Progenitor cell of endocrine pancreas (in vitro differentiated cells): ENCODE measurements at regions not wholly inside any gene's neighbourhood (a gene's known extent, or its start where the extent isn't known, plus 50 kb on each side); places are given as distances from the start of the nearest gene placed in this dataset.

Source experiments
- DNase-seq: peaks from one replicate; pipeline ENCODE4 v3.0.0; 2021; ENCODE audit warnings: low spot score; ENCODE audit not compliant: unreplicated experiment
- H3K27ac Mint-ChIP-seq: 2 replicates; pipeline ENCODE4 v1.8.0; 2021; ENCODE audit warnings: mild to moderate bottlenecking, moderate library complexity, mixed read lengths
- H3K27me3 Mint-ChIP-seq: 2 replicates; pipeline ENCODE4 v1.8.0; 2021; ENCODE audit warnings: mixed read lengths
- H3K36me3 Mint-ChIP-seq: 2 replicates; pipeline ENCODE4 v1.8.0; 2022; ENCODE audit warnings: mixed read lengths; ENCODE audit not compliant: insufficient read depth
- H3K4me1 Mint-ChIP-seq: 2 replicates; pipeline ENCODE4 v1.8.0; 2021; ENCODE audit warnings: low read depth, mixed read lengths
- H3K4me3 Mint-ChIP-seq: 2 replicates; pipeline ENCODE4 v1.8.0; 2021; ENCODE audit warnings: low read depth, mild to moderate bottlenecking, moderate library complexity, mixed read lengths
- H3K9me3 Mint-ChIP-seq: 2 replicates; pipeline ENCODE4 v1.8.0; 2021; ENCODE audit warnings: low read depth, mixed read lengths
- CTCF ChIP-seq: fragments of 200-600 bp; sonication (generic); IDR thresholded peaks from one replicate; pipeline ENCODE4 v1.5.0; 2021; ENCODE audit warnings: antibody characterized with exemption, mild to moderate bottlenecking; ENCODE audit not compliant: unreplicated experiment

GRCh38 chr2:198653311-198653710 is 804.4 kb downstream of the SATB2 start:
- Mint-ChIP-seq H3K4me3 (no peak overlapping the region), H3K36me3 (no peaks in the 10 kb centered on the region)
- no peak for TF ChIP-seq CTCF

GRCh38 chr2:198652461-198652860 is 805.3 kb downstream of the SATB2 start:
- Mint-ChIP-seq H3K4me3 (no peak overlapping the region), H3K4me1 (no peaks in the 10 kb centered on the region), H3K36me3 (no peaks in the 10 kb centered on the region), H3K27me3 (peaks cover 11% of the 10 kb centered on the region), H3K27ac (no peak overlapping the region), H3K9me3 (no peaks in the 10 kb centered on the region)
- no peak for DNase-seq
- TF ChIP-seq CTCF = no peak

More at GRCh38 chr2:198653311-198653710, 804.4 kb downstream of the SATB2 start:
- Mint-ChIP-seq H3K27me3 (peaks cover 11% of the 10 kb centered on the region), H3K9me3 (no peaks in the 10 kb centered on the region), H3K4me1 (no peaks in the 10 kb centered on the region), H3K27ac (no peak overlapping the region)
- no peak for DNase-seq

GRCh38 chr2:198645816-198646215 is 811.9 kb downstream of the SATB2 start:
- TF ChIP-seq CTCF = no peak
- H3K27me3 Mint-ChIP-seq = no peaks in the 10 kb centered on the region
- no peak for DNase-seq
- H3K4me1 Mint-ChIP-seq = no peaks in the 10 kb centered on the region
- H3K4me3 Mint-ChIP-seq = no peak overlapping the region
- H3K9me3 Mint-ChIP-seq = no peaks in the 10 kb centered on the region
- H3K27ac Mint-ChIP-seq = no peak overlapping the region
- no peaks in the 10 kb centered on the region for H3K36me3 Mint-ChIP-seq

- no peak for TF ChIP-seq CTCF
- H3K27me3 Mint-ChIP-seq = no peaks in the 10 kb centered on the region
- no peak overlapping the region for H3K4me3 Mint-ChIP-seq
- no peaks in the 10 kb centered on the region for H3K36me3 Mint-ChIP-seq
- no peak for DNase-seq
- H3K9me3 Mint-ChIP-seq = no peaks in the 10 kb centered on the region
- no peak overlapping the region for H3K27ac Mint-ChIP-seq
- peaks cover 1% of the 10 kb centered on the region for H3K4me1 Mint-ChIP-seq
Observed at GRCh38 chr2:198641161-198641560, 816.6 kb downstream of the SATB2 start.

- no peaks in the 10 kb centered on the region for H3K36me3 Mint-ChIP-seq
- no peak for TF ChIP-seq CTCF
- H3K4me3 Mint-ChIP-seq = no peak overlapping the region
- DNase-seq = no peak
- no peaks in the 10 kb centered on the region for H3K27me3 Mint-ChIP-seq
- H3K4me1 Mint-ChIP-seq = peaks cover 1% of the 10 kb centered on the region
- no peaks in the 10 kb centered on the region for H3K9me3 Mint-ChIP-seq
- no peak overlapping the region for H3K27ac Mint-ChIP-seq
Observed at GRCh38 chr2:198640463-198640862, 817.3 kb downstream of the SATB2 start.

- TF ChIP-seq CTCF = no peak
- Mint-ChIP-seq H3K27ac (no peak overlapping the region), H3K9me3 (no peaks in the 10 kb centered on the region), H3K27me3 (no peaks in the 10 kb centered on the region), H3K4me3 (no peak overlapping the region), H3K36me3 (no peaks in the 10 kb centered on the region), H3K4me1 (peaks cover 1% of the 10 kb centered on the region)
- DNase-seq = no peak
Observed at GRCh38 chr2:198639580-198639979, 818.2 kb downstream of the SATB2 start.
